Natural killer cell treated with Interleukin-12 subunit alpha and Interleukin-12 subunit beta and Interleukin-15 and Interleukin-18, amount 100 ng/mL, for 72 hours (primary cell): ENCODE measurements at regions not wholly inside any gene's neighbourhood (a gene's known extent, or its start where the extent isn't known, plus 50 kb on each side); places are given as distances from the start of the nearest gene placed in this dataset.
"Not testable (repeated sequence)": the region's sequence is repeated elsewhere in the genome, so short reads cannot be mapped to it uniquely, and the experiment has no call there.

Experiments
- ATAC-seq, 2 donors: fragments of 150-1000 bp; cut with Tn5 transposase in 1 of 2; sonication (Bioruptor Pico), chemical (Tn5 transposase) in 1 of 2; 2 replicates each; pipeline ENCODE4 v1.10.0; 2021
- DNase-seq: peaks from one replicate; pipeline ENCODE4 v3.0.0; 2022; ENCODE audit warnings: low spot score
- H3K27ac Mint-ChIP-seq, 2 donors: 1 replicate in 1 of 2; 2 replicates in 1 of 2; pipeline ENCODE4 v1.8.0; 2022; ENCODE audit warnings: mixed read lengths in 2 of 2, mild to moderate bottlenecking in 1 of 2, moderate library complexity in 1 of 2
- H3K27me3 Mint-ChIP-seq, 2 donors: 1 replicate in 1 of 2; 2 replicates in 1 of 2; pipeline ENCODE4 v1.8.0; 2022; ENCODE audit warnings: mixed read lengths in 2 of 2
- H3K36me3 Mint-ChIP-seq: one replicate; pipeline ENCODE4 v1.8.0; 2022; ENCODE audit warnings: mixed read lengths
- H3K4me1 Mint-ChIP-seq, 2 donors: 1 replicate in 1 of 2; 2 replicates in 1 of 2; pipeline ENCODE4 v1.8.0; 2022; ENCODE audit warnings: low read depth in 2 of 2, mixed read lengths in 2 of 2, mild to moderate bottlenecking in 1 of 2
- H3K4me3 Mint-ChIP-seq: one replicate; pipeline ENCODE4 v1.8.0; 2022; ENCODE audit warnings: mixed read lengths
- H3K9me3 Mint-ChIP-seq: 2 replicates; pipeline ENCODE4 v1.8.0; 2022; ENCODE audit warnings: mixed read lengths

DNA sequence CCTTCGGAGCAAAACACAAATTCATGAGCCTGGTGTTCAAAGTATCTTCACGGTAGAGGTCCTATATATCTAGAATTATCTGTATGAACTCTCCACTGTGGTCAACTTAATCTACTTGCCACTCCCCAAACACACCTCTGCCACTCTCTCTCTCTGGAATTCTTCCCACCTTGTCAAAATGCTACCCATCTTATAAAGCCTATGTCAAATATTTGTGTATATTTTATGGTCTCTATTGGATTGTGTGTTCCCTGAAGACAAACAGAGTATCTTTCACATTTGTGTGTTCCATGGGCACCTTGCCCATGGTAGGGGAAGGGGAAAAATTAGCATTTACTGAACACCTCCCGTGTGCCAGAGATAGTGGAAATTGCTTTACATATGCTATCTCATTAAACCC lies 83.2 kb upstream of the ATL2 start:
- H3K27me3 Mint-ChIP-seq, result peaks cover 27 to 29% of the 10 kb centered on the region in 2 donors
- ATAC-seq (no peak), DNase-seq (no peak)
- no peaks in the 10 kb centered on the region for H3K9me3 Mint-ChIP-seq
- no peak overlapping the region for H3K4me3 Mint-ChIP-seq
- H3K4me1 Mint-ChIP-seq, result peaks cover 2 to 5% of the 10 kb centered on the region in 2 donors
- H3K36me3 Mint-ChIP-seq, result no peaks in the 10 kb centered on the region
- H3K27ac Mint-ChIP-seq, result no peak overlapping the region

GRCh38 chr2:38454081-38454480 lies 77.0 kb upstream of the ATL2 start:
- H3K27ac Mint-ChIP-seq, result no peak overlapping the region
- ATAC-seq (no peak), DNase-seq (no peak)

GRCh38 chr2:38451778-38452177 lies 74.7 kb upstream of the ATL2 start:
- H3K4me3 Mint-ChIP-seq, H3K36me3 Mint-ChIP-seq, DNase-seq, H3K9me3 Mint-ChIP-seq, ATAC-seq, H3K4me1 Mint-ChIP-seq, H3K27ac Mint-ChIP-seq: not testable (repeated sequence)
- peaks cover 0 to 10% of the 10 kb centered on the region in 2 donors for H3K27me3 Mint-ChIP-seq

More at GRCh38 chr2:38454081-38454480, 77.0 kb upstream of the ATL2 start:
- H3K9me3 Mint-ChIP-seq, result no peaks in the 10 kb centered on the region
- no peak overlapping the region for H3K4me3 Mint-ChIP-seq
- peaks cover 19 to 22% of the 10 kb centered on the region in 2 donors for H3K27me3 Mint-ChIP-seq
- H3K36me3 Mint-ChIP-seq, result no peaks in the 10 kb centered on the region
- H3K4me1 Mint-ChIP-seq, result no peaks in the 10 kb centered on the region

- no peaks in the 10 kb centered on the region for H3K9me3 Mint-ChIP-seq
These were observed 73.4 kb upstream of the ATL2 start for GRCh38 chr2:38450509-38450908.

GRCh38 chr2:38448692-38449410 lies 71.8 kb upstream of the ATL2 start:
- Mint-ChIP-seq H3K27ac (no peak overlapping the region), H3K36me3 (no peaks in the 10 kb centered on the region), H3K4me3 (no peak overlapping the region), H3K4me1 (no peaks in the 10 kb centered on the region), H3K9me3 (no peaks in the 10 kb centered on the region), H3K27me3 (peaks cover 11 to 13% of the 10 kb centered on the region in 2 donors)
- DNase-seq (no peak), ATAC-seq (peak in 1 of 2 donors; percentile 16)

More at GRCh38 chr2:38450509-38450908, 73.4 kb upstream of the ATL2 start:
- Mint-ChIP-seq H3K4me3 (no peak overlapping the region), H3K4me1 (no peaks in the 10 kb centered on the region), H3K27me3 (peaks cover 0 to 9% of the 10 kb centered on the region in 2 donors), H3K36me3 (no peaks in the 10 kb centered on the region), H3K27ac (no peak overlapping the region)
- ATAC-seq, result no peak
- no peak for DNase-seq

GRCh38 chr2:38446906-38447561 lies 70.0 kb upstream of the ATL2 start:
- no peak for ATAC-seq
- no peaks in the 10 kb centered on the region for H3K4me1 Mint-ChIP-seq

GRCh38 chr2:38446418-38446817 lies 69.3 kb upstream of the ATL2 start:
- Mint-ChIP-seq H3K4me1 (no peaks in the 10 kb centered on the region), H3K9me3 (no peaks in the 10 kb centered on the region), H3K4me3 (no peak overlapping the region), H3K27ac (no peak overlapping the region), H3K36me3 (no peaks in the 10 kb centered on the region), H3K27me3 (peaks cover 17 to 20% of the 10 kb centered on the region in 2 donors)
- ATAC-seq (no peak), DNase-seq (no peak)

More at GRCh38 chr2:38446906-38447561, 70.0 kb upstream of the ATL2 start:
- H3K36me3 Mint-ChIP-seq, result no peaks in the 10 kb centered on the region
- no peaks in the 10 kb centered on the region for H3K9me3 Mint-ChIP-seq
- H3K27ac Mint-ChIP-seq, result no peak overlapping the region
- no peak overlapping the region for H3K4me3 Mint-ChIP-seq
- peaks cover 14 to 15% of the 10 kb centered on the region in 2 donors for H3K27me3 Mint-ChIP-seq
- no peak for DNase-seq

DNA sequence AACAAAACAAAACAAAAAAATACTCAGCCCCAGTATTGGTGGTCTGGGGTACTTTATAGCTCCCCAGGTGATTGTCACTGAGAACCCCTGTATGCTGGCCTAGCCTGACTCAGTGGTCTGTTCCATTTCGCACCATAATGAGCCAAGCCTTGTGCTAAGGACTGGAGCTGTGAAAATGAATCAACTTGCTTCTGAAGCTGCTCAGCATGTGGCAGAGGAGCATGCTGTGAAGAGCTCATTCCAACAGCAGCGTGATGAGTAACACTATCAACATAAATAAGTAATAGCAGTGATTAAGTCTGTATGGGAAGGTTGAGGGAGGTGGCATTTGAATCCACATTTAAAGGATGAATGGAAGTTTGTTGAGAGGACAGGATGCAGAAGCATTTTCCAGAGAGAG lies 67.2 kb upstream of the ATL2 start:
- Mint-ChIP-seq H3K9me3 (no peaks in the 10 kb centered on the region), H3K36me3 (no peaks in the 10 kb centered on the region), H3K4me3 (no peak overlapping the region), H3K27ac (no peak overlapping the region), H3K4me1 (peaks cover 0 to under 1% of the 10 kb centered on the region in 2 donors), H3K27me3 (peaks cover 25 to 29% of the 10 kb centered on the region in 2 donors)
- DNase-seq (no peak), ATAC-seq (no peak)

GRCh38 chr2:38442643-38443541 lies 65.8 kb upstream of the ATL2 start:
- H3K27me3 Mint-ChIP-seq, result peaks cover 25 to 29% of the 10 kb centered on the region in 2 donors
- no peak overlapping the region for H3K27ac Mint-ChIP-seq
- H3K9me3 Mint-ChIP-seq, result no peaks in the 10 kb centered on the region
- peaks cover 9 to 12% of the 10 kb centered on the region in 2 donors for H3K4me1 Mint-ChIP-seq
- H3K36me3 Mint-ChIP-seq, result no peaks in the 10 kb centered on the region
- ATAC-seq (no peak), DNase-seq (no peak)
- no peak overlapping the region for H3K4me3 Mint-ChIP-seq

GRCh38 chr2:38441346-38441745 lies 64.3 kb upstream of the ATL2 start:
- H3K27me3 Mint-ChIP-seq, result peaks cover 22 to 29% of the 10 kb centered on the region in 2 donors
- ATAC-seq, result no peak

DNA sequence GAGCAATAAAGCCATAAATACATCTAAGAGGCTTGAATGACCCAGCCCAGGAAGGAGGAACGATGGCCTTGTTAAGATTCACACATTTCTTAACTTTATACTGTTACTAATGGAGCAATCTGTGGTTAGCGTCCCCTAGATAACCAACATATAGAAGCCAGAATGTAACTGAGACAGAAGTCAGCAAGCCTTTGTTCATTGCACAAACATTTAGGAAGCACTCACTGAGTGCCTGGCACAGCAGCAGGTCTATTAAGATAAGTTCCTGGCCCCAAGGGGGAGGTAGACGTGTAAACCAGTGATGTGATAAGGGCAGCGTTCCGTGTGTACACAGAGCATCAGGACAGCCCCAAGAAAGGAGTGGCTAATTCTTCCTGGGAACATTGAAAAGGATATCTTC lies 63.6 kb upstream of the ATL2 start:
- H3K9me3 Mint-ChIP-seq, result no peaks in the 10 kb centered on the region
- H3K4me1 Mint-ChIP-seq, result peaks cover 9 to 12% of the 10 kb centered on the region in 2 donors
- H3K27ac Mint-ChIP-seq, result no peak overlapping the region
- no peak overlapping the region for H3K4me3 Mint-ChIP-seq
- ATAC-seq (no peak), DNase-seq (no peak)
- no peaks in the 10 kb centered on the region for H3K36me3 Mint-ChIP-seq
- peaks cover 18 to 29% of the 10 kb centered on the region in 2 donors for H3K27me3 Mint-ChIP-seq

More at GRCh38 chr2:38441346-38441745, 64.3 kb upstream of the ATL2 start:
- H3K4me1 Mint-ChIP-seq, result peaks cover 9 to 12% of the 10 kb centered on the region in 2 donors
- DNase-seq, result no peak
- H3K36me3 Mint-ChIP-seq, result no peaks in the 10 kb centered on the region
- no peaks in the 10 kb centered on the region for H3K9me3 Mint-ChIP-seq
- no peak overlapping the region for H3K4me3 Mint-ChIP-seq
- H3K27ac Mint-ChIP-seq, result no peak overlapping the region

DNA sequence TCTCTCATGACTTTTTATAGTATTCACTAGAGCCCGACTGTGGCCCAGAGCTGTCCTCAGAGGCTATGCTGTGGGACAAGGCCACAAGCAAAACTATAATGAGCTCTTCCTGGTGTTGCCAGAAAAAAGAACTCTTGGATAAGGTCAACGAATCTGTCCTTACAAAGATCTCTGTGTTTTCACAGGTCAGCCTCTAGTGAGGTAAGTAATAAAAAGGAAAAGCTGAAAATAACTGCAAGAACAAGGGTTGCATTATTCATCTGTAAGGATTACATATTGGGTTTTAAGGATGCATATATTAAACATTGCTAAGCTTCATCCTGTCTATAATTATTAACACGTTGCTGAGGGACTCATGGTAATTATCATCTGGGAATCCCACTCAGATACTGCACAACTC lies 62.8 kb upstream of the ATL2 start:
- Mint-ChIP-seq H3K4me1 (peaks cover 9 to 12% of the 10 kb centered on the region in 2 donors), H3K27me3 (peaks cover 20 to 27% of the 10 kb centered on the region in 2 donors), H3K36me3 (no peaks in the 10 kb centered on the region), H3K27ac (no peak overlapping the region), H3K9me3 (no peaks in the 10 kb centered on the region), H3K4me3 (no peak overlapping the region)
- DNase-seq (no peak), ATAC-seq (no peak)

DNA sequence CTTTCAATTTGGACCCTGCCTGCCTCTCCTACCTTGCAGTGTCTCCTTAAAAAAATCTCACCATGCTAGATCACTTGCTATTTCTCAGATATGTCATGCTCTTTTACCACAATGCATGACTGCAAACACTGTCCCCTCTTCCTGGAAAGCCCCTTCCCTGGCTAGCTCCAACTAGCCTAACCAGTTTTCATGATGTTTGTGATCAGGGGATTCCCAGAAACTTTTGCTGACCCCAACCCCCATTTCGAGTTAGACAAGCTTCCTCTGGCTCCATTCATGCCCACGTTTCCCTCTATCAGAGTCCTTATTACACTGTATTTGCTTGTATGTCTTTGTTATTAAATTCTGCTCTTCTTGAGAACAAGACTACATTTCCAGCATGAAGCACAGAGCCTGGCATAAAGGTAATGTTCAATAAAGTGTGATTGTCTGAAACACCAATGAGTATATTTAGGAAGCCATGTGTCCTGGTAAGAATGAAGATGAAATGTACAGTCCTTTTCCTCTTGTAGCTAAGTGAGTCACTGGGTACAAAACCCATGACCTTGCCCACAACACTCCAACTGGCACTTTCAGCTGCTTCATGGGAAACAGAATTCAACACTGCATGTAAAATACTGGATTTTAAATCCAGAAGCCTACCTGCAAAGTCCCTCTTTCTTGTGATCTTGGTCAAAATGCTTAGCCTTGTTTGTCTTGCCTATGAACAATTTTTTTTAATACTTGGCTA lies 62.0 kb upstream of the ATL2 start:
- Mint-ChIP-seq H3K4me1 (peaks cover 9 to 12% of the 10 kb centered on the region in 2 donors), H3K27me3 (peaks cover 19% of the 10 kb centered on the region in 2 donors), H3K4me3 (peak overlapping the region; percentile 16), H3K36me3 (no peaks in the 10 kb centered on the region), H3K27ac (peak overlapping the region in 1 of 2 donors; percentile 4), H3K9me3 (no peaks in the 10 kb centered on the region)
- DNase-seq (no peak), ATAC-seq (peak; percentile 58 to 61)
